Epithelial cell of proximal tubule (primary cell): ENCODE measurements at regions not wholly inside any gene's neighbourhood (a gene's known extent, or its start where the extent isn't known, plus 50 kb on each side); places are given as distances from the start of the nearest gene placed in this dataset.

Experiments
- DNase-seq: peaks from one replicate; pipeline ENCODE4 v3.0.0-alpha.2; 2011; ENCODE audit warnings: low read depth
- H3K4me3 ChIP-seq: 2 replicates; pipeline ENCODE4 v1.5.1; 2011; ENCODE audit warnings: low read depth, mild to moderate bottlenecking, low read length
- CTCF ChIP-seq: conservative IDR thresholded peaks from 2 replicates; pipeline ENCODE4 v1.5.1; 2012; ENCODE audit warnings: low read depth, mild to moderate bottlenecking, low read length

GRCh38 chr11:32259641-32260081 is 168.8 kb downstream of the RCN1 start:
- TF ChIP-seq CTCF: no peak
- no peak overlapping the region for H3K4me3 ChIP-seq
- DNase-seq: no peak

- no peak for DNase-seq
- no peak overlapping the region for H3K4me3 ChIP-seq
- TF ChIP-seq CTCF: no peak
Observed at GRCh38 chr11:32262367-32262766, 171.5 kb downstream of the RCN1 start.

DNA sequence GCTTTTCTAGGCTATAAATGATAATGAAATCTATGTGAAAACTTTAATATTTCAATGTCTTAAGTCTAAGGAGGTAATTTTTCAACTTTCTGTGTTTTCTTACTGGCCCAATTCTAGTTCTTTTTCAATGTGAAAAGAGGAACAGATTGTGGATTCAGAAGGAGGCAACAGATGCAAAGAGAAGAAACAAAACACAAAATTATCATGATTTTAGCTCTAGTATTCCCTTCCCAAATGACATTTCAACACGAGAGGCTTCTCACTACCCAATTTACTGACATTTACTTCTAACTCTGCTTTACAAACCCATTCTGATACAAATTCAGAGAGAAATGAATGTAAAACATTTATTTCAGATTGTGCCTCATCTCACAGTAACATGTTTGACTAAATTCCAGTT is 169.4 kb downstream of the WT1 start:
- DNase-seq: no peak
- no peak for TF ChIP-seq CTCF
- H3K4me3 ChIP-seq: no peak overlapping the region

DNA sequence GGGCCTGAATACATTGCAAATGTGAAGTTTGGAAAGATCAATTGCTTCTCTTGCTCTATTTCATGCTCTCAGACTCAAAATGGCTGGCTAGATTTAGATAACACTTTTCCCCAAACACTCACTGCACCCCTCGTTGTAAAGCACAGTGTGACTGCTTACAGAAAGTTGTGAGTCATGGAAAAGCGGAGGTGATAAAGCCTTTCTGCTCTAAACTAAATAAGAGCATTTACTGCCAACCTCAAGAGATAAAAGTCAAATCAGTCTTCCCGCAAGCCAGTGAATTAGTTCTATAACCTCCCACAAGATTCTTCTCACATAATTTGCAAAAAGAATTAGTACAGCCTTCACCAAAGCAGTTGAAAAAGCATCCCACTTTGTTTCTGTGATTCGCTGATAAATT is 168.7 kb downstream of the WT1 start:
- H3K4me3 ChIP-seq: no peak overlapping the region
- TF ChIP-seq CTCF: no peak
- no peak for DNase-seq

GRCh38 chr11:32267679-32268187 is 167.6 kb downstream of the WT1 start:
- no peak overlapping the region for H3K4me3 ChIP-seq
- TF ChIP-seq CTCF: no peak
- no peak for DNase-seq

DNA sequence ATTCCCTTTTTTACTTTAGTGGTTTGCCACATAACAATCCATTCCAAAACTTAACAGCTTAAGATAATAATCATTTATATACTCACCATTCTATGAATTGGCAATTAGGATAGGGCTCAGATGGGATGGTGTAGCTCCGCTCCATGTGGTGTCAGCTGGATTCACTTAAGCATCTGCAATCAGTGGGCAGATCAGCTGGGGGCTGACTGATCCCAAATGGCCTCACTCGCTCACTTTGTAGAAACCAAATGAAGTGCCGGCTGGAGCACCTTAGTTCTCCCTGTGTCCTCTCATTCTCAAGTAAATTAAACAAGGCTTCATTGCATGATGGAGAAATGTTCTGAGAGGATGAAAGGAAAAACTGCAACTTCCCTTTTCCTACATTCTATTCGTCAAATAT is 161.4 kb downstream of the WT1 start:
- no peak overlapping the region for H3K4me3 ChIP-seq
- no peak for DNase-seq
- no peak for TF ChIP-seq CTCF

DNA sequence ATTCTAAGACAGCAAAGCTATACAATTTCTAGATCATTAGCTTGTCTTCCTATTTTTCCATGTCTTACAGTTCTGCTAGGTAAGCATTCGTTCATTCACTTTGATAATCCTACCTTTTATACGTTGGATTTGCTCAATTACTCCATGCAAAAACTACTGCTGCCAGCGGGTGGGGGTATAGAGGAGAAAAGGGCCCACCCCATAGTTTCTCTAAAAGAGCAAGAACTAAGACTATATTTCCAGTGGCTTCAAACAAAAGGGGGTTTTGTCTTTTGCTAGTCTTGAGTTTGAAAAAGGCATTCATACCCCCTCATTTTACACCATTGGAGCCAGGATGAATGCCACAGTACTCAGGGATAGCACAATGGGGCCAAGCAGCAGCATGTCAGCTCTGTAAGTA is 155.7 kb downstream of the WT1 start:
- H3K4me3 ChIP-seq: no peak overlapping the region
- TF ChIP-seq CTCF: peak; percentile 33
- no peak for DNase-seq
